ENCODE measurements at regions not wholly inside any gene's neighbourhood (a gene's known extent, or its start where the extent isn't known, plus 50 kb on each side); places are given as distances from the start of the nearest gene placed in this dataset.

DNA sequence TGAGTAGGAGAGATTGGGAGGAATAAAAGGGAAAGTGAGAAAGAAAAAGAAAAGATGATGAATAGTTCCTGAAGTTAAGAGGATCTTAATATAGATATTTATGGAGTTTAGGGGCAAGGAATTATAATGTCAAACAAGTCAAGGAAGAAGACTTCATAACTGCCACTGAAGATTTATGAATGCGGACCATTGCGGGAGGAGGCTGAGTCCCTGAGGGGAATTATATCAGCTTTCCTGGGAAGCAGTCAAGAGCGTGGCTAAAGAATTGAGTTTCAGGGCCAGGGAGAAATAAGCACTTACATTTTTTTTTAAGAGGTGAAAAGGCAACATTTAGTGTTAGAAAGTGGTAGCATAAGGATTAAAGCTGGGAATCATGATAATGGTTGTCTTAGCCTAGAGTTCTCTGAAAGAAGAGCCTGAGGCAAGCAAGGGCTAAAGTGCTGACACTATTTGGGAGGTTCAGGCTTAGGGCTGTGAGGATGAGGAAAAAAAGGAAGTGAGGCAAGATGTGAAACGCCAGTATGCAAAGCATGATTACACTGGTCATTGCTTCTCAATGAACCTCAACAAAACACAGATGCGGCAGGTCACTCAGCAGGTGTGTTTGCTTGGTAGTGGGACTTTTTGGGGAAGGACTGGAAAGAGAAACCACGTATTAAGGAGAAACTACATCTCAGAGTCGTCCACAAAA lies 217.1 kb downstream of the SLC4A3 start:
- TF ChIP-seq ZNF326 (CRISPR knock-in tag; IDR thresholded peaks at IDR 0.05; ENCODE audit: borderline replicate concordance): no peak
- TF ChIP-seq NR1H2 (CRISPR knock-in tag; IDR thresholded peaks at IDR 0.05; ENCODE audit: borderline replicate concordance, low read depth): no peak
- TF ChIP-seq ZNF12 (CRISPR knock-in tag; IDR thresholded peaks at IDR 0.05): no peak
- no peak for TF ChIP-seq RARG (CRISPR knock-in tag; IDR thresholded peaks at IDR 0.05; ENCODE audit: low read depth)
- TF ChIP-seq ZNF451 (CRISPR knock-in tag; IDR thresholded peaks at IDR 0.05): no peak
- TF ChIP-seq, protein P1, sequence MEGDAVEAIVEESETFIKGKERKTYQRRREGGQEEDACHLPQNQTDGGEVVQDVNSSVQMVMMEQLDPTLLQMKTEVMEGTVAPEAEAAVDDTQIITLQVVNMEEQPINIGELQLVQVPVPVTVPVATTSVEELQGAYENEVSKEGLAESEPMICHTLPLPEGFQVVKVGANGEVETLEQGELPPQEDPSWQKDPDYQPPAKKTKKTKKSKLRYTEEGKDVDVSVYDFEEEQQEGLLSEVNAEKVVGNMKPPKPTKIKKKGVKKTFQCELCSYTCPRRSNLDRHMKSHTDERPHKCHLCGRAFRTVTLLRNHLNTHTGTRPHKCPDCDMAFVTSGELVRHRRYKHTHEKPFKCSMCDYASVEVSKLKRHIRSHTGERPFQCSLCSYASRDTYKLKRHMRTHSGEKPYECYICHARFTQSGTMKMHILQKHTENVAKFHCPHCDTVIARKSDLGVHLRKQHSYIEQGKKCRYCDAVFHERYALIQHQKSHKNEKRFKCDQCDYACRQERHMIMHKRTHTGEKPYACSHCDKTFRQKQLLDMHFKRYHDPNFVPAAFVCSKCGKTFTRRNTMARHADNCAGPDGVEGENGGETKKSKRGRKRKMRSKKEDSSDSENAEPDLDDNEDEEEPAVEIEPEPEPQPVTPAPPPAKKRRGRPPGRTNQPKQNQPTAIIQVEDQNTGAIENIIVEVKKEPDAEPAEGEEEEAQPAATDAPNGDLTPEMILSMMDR (CRISPR knock-in tag; IDR thresholded peaks at IDR 0.05): no peak
- no peak for TF ChIP-seq ATF1 (CRISPR knock-in tag; IDR thresholded peaks at IDR 0.05)
- TF ChIP-seq, protein P2, sequence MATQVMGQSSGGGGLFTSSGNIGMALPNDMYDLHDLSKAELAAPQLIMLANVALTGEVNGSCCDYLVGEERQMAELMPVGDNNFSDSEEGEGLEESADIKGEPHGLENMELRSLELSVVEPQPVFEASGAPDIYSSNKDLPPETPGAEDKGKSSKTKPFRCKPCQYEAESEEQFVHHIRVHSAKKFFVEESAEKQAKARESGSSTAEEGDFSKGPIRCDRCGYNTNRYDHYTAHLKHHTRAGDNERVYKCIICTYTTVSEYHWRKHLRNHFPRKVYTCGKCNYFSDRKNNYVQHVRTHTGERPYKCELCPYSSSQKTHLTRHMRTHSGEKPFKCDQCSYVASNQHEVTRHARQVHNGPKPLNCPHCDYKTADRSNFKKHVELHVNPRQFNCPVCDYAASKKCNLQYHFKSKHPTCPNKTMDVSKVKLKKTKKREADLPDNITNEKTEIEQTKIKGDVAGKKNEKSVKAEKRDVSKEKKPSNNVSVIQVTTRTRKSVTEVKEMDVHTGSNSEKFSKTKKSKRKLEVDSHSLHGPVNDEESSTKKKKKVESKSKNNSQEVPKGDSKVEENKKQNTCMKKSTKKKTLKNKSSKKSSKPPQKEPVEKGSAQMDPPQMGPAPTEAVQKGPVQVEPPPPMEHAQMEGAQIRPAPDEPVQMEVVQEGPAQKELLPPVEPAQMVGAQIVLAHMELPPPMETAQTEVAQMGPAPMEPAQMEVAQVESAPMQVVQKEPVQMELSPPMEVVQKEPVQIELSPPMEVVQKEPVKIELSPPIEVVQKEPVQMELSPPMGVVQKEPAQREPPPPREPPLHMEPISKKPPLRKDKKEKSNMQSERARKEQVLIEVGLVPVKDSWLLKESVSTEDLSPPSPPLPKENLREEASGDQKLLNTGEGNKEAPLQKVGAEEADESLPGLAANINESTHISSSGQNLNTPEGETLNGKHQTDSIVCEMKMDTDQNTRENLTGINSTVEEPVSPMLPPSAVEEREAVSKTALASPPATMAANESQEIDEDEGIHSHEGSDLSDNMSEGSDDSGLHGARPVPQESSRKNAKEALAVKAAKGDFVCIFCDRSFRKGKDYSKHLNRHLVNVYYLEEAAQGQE (IDR thresholded peaks at IDR 0.05; ENCODE audit: borderline replicate concordance in 1 of 2, low read depth in 1 of 2, low read length in 2 of 2): no peak
- TF ChIP-seq BHLHE40 (IDR thresholded peaks at IDR 0.05; ENCODE audit: low read length): no peak
- no peak for TF ChIP-seq POLR2A (IDR thresholded peaks at IDR 0.05; ENCODE audit: insufficient read depth in 1 of 2, low read depth in 2 of 2, low read length in 2 of 2)
- TF ChIP-seq HOXA3 (CRISPR knock-in tag; IDR thresholded peaks at IDR 0.05): no peak
- no peak for TF ChIP-seq ISX (CRISPR knock-in tag; conservative IDR thresholded peaks at IDR 0.05)
- no peak for TF ChIP-seq ZNF10 (CRISPR knock-in tag; IDR thresholded peaks at IDR 0.05; ENCODE audit: borderline replicate concordance, low read depth)
- no peak for TF ChIP-seq CEBPB (IDR thresholded peaks at IDR 0.05; ENCODE audit: borderline replicate concordance, low read depth, low read length)
